GM21619 (cell line): ENCODE measurements at regions not wholly inside any gene's neighbourhood (a gene's known extent, or its start where the extent isn't known, plus 50 kb on each side); places are given as distances from the start of the nearest gene placed in this dataset.
"Not testable (repeated sequence)": the region's sequence is repeated elsewhere in the genome, so short reads cannot be mapped to it uniquely, and the experiment has no call there.

Experiments used
- ATAC-seq: cut with Tn5 transposase; IDR thresholded peaks from one replicate; pipeline ENCODE4 v1.9.1; 2021; ENCODE audit not compliant: unreplicated experiment

- ATAC-seq, result no peak
These were observed 914.5 kb downstream of the NLGN4X start for GRCh38 chrX:5314148-5314547.

- no peak for ATAC-seq
These were observed 921.3 kb downstream of the NLGN4X start for GRCh38 chrX:5307416-5307815.

- ATAC-seq, result no peak
These were observed 922.0 kb downstream of the NLGN4X start for GRCh38 chrX:5306654-5307121.

GRCh38 chrX:5305452-5305851 lies 923.2 kb downstream of the NLGN4X start:
- no peak for ATAC-seq

- no peak for ATAC-seq
These were observed 933.7 kb downstream of the NLGN4X start for GRCh38 chrX:5295004-5295403.

GRCh38 chrX:5290635-5291034 lies 938.0 kb downstream of the NLGN4X start:
- no peak for ATAC-seq

- ATAC-seq, result not testable (repeated sequence)
These were observed 938.7 kb downstream of the NLGN4X start for GRCh38 chrX:5289949-5290348.

- no peak for ATAC-seq
These were observed 949.8 kb downstream of the NLGN4X start for GRCh38 chrX:5278908-5279307.

GRCh38 chrX:5265324-5265850 lies 963.3 kb downstream of the NLGN4X start:
- ATAC-seq, result no peak

GRCh38 chrX:5250106-5250505 lies 978.6 kb downstream of the NLGN4X start:
- no peak for ATAC-seq

GRCh38 chrX:5242091-5242790 lies 986.4 kb downstream of the NLGN4X start:
- ATAC-seq, result no peak

GRCh38 chrX:5236749-5237148 lies 991.9 kb downstream of the NLGN4X start:
- ATAC-seq, result no peak

- ATAC-seq, result no peak
These were observed 992.6 kb downstream of the NLGN4X start for GRCh38 chrX:5236096-5236495.

- ATAC-seq, result no peak
These were observed 994.8 kb downstream of the NLGN4X start for GRCh38 chrX:5233830-5234229.

- ATAC-seq, result no peak
These were observed 1008.2 kb downstream of the NLGN4X start for GRCh38 chrX:5220421-5220820.

GRCh38 chrX:5194806-5195205 lies 1033.9 kb downstream of the NLGN4X start:
- ATAC-seq, result no peak

GRCh38 chrX:5180135-5180741 lies 1048.4 kb downstream of the NLGN4X start:
- ATAC-seq, result no peak

GRCh38 chrX:5176766-5177165 lies 1051.9 kb downstream of the NLGN4X start:
- ATAC-seq, result no peak

GRCh38 chrX:5163663-5164062 lies 1065.0 kb downstream of the NLGN4X start:
- no peak for ATAC-seq

GRCh38 chrX:5155301-5155700 lies 1073.4 kb downstream of the NLGN4X start:
- no peak for ATAC-seq

GRCh38 chrX:5145957-5146356 lies 1082.7 kb downstream of the NLGN4X start:
- ATAC-seq, result no peak

GRCh38 chrX:5142644-5143043 lies 1086.0 kb downstream of the NLGN4X start:
- ATAC-seq, result no peak
